ENCODE measurements at regions not wholly inside any gene's neighbourhood (a gene's known extent, or its start where the extent isn't known, plus 50 kb on each side); places are given as distances from the start of the nearest gene placed in this dataset.

DNA sequence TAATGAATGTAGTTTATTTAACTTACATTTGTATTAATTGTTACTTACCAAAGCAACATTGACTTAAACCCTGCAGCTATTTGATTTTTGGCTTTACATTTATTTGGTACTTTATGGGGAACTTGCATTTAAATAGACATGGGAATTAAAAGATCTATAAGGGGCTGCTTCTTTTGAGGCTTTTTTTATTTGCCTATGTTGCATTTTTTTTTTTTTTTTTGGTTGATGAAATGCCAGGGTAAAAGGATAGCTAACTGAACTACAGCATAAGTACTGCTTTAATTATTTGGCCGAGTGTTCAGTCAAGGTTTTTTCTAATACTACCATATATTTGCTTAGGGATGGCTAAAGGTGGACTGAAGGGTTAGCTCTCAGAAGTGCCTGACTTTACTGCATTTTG lies 62.5 kb upstream of the CDH4 start:
- Histone ChIP-seq H3K14ac (ENCODE audit: low read length) (no peak overlapping the region), H4K91ac (ENCODE audit: low read depth, low read length, poor library complexity) (no peak overlapping the region), H3K18ac (ENCODE audit: low read length) (no peak overlapping the region), H4K8ac (ENCODE audit: low read depth, low read length) (no peak overlapping the region), H3K4me2 (ENCODE audit: insufficient read depth, low read length, poor library complexity, severe bottlenecking) (no peak overlapping the region), H3K79me1 (ENCODE audit: low read depth, low read length) (no peaks in the 10 kb centered on the region), H2BK15ac (ENCODE audit: low read length) (no peak overlapping the region), H3K4me3 (ENCODE audit: low read length in 2 of 2) (no peak overlapping the region), H3K27me3 (ENCODE audit: control insufficient read depth in 3 of 3, insufficient read depth in 3 of 3, low read depth in 1 of 3, low read length in 3 of 3) (peaks cover 0 to 20% (median 0%) of the 10 kb centered on the region in 3 experiments), H2BK5ac (ENCODE audit: low read length) (no peak overlapping the region), H3K4ac (ENCODE audit: low read length) (no peak overlapping the region), H2AFZ (ENCODE audit: low read length) (no peak overlapping the region), H3K9ac (ENCODE audit: low read depth, low read length, poor library complexity) (no peak overlapping the region), H2BK120ac (ENCODE audit: low read depth, low read length) (no peak overlapping the region), H3K36me3 (replicated peaks in 1 of 2; ENCODE audit: control insufficient read depth in 2 of 2, insufficient read depth in 2 of 2, low read length in 2 of 2) (no peaks in the 10 kb centered on the region), H3K9me3 (replicated peaks in 1 of 2; ENCODE audit: control insufficient read depth in 2 of 2, insufficient read depth in 1 of 2, low read depth in 1 of 2, low read length in 2 of 2) (peaks cover 0 to 2% of the 10 kb centered on the region in 2 donors), H2AK5ac (ENCODE audit: low read depth, low read length) (no peak overlapping the region), H2BK12ac (ENCODE audit: low read length) (no peak overlapping the region), H3K27ac (replicated peaks; ENCODE audit: low read length) (no peak overlapping the region), H3K4me1 (ENCODE audit: control insufficient read depth in 2 of 2, insufficient read depth in 1 of 2, low read depth in 1 of 2, low read length in 2 of 2) (peaks cover 0 to 3% of the 10 kb centered on the region in 2 donors), H3K23ac (ENCODE audit: low read depth, low read length, poor library complexity) (no peak overlapping the region)
- DNase-seq (ENCODE audit: low spot score), result no peak
- WGBS, 2 donors (ENCODE audit: extremely low coverage in 2 of 2, insufficient read length in 2 of 2, insufficient replicate concordance in 1 of 2), result no CpG with 5 or more reads among the region's 1 CpG

DNA sequence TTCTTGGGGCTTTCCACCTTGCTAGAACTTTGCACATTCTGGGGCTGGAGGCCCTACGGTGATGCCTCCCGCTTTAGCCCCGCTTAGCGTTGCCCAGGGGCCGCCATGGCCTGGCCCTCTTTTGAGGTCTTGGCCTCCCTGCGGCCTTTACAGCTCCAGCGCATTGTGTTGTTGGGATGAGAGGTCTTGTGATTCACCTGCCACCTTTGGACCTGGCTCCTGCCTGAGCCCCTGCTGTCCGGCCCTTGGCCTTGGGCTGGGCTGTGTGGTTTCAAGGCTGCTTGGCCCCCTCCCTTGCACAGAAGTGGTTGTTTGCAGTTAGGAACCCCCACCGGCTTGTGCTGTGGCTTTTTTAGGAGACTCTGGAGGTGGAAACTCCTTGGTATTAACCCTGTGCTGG lies 61.0 kb upstream of the CDH4 start:
- Histone ChIP-seq H3K23ac (ENCODE audit: low read depth, low read length, poor library complexity) (no peak overlapping the region), H2BK120ac (ENCODE audit: low read depth, low read length) (no peak overlapping the region), H3K9me3 (replicated peaks in 1 of 2; ENCODE audit: control insufficient read depth in 2 of 2, insufficient read depth in 1 of 2, low read depth in 1 of 2, low read length in 2 of 2) (peaks cover 0 to 2% of the 10 kb centered on the region in 2 donors), H3K4me3 (ENCODE audit: low read length in 2 of 2) (no peak overlapping the region), H3K27ac (replicated peaks; ENCODE audit: low read length) (no peak overlapping the region), H3K4me2 (ENCODE audit: insufficient read depth, low read length, poor library complexity, severe bottlenecking) (no peak overlapping the region), H4K8ac (ENCODE audit: low read depth, low read length) (no peak overlapping the region), H3K14ac (ENCODE audit: low read length) (no peak overlapping the region), H2BK15ac (ENCODE audit: low read length) (no peak overlapping the region), H2AFZ (ENCODE audit: low read length) (no peak overlapping the region), H3K27me3 (ENCODE audit: control insufficient read depth in 3 of 3, insufficient read depth in 3 of 3, low read depth in 1 of 3, low read length in 3 of 3) (peaks cover 0 to 19% (median 0%) of the 10 kb centered on the region in 3 experiments), H3K18ac (ENCODE audit: low read length) (no peak overlapping the region), H2BK12ac (ENCODE audit: low read length) (no peak overlapping the region), H4K91ac (ENCODE audit: low read depth, low read length, poor library complexity) (no peak overlapping the region), H2AK5ac (ENCODE audit: low read depth, low read length) (no peak overlapping the region), H3K4ac (ENCODE audit: low read length) (no peak overlapping the region), H3K9ac (ENCODE audit: low read depth, low read length, poor library complexity) (no peak overlapping the region), H3K79me1 (ENCODE audit: low read depth, low read length) (no peaks in the 10 kb centered on the region), H2BK5ac (ENCODE audit: low read length) (no peak overlapping the region), H3K4me1 (ENCODE audit: control insufficient read depth in 2 of 2, insufficient read depth in 1 of 2, low read depth in 1 of 2, low read length in 2 of 2) (peaks cover 0 to 3% of the 10 kb centered on the region in 2 donors), H3K36me3 (replicated peaks in 1 of 2; ENCODE audit: control insufficient read depth in 2 of 2, insufficient read depth in 2 of 2, low read length in 2 of 2) (no peaks in the 10 kb centered on the region)
- no peak for DNase-seq (ENCODE audit: low spot score)
- WGBS, 2 donors (ENCODE audit: extremely low coverage in 2 of 2, insufficient read length in 2 of 2, insufficient replicate concordance in 1 of 2), result no CpG with 5 or more reads among the region's 9 CpGs

DNA sequence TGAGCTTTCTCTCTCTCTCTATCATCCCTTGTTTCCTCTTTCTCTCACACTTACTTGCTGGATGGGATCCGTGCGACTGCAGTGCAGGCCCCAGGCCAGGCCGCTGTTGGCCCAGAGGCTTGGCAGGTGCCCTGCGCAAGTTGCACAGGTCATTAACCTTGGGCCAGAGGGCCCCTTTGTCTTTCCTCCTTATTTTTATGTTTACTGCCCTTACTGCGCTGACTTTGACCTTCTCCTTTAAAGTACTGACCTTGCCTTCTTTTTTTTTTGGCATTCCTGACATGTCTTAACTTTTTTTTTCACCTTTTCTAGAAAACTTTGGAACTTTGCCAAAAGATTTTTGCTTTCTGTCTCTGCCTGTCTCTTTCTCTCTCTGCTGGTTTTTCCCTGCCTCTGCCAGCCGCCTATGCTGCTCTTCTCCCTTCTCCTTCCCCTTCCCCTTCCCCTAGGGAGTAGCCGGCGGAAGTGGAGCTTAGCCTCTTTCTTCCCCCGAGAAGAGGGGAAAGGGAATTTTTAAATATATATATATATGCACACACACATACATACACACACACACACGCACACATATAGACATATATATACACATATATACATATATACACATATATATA lies 59.6 kb upstream of the CDH4 start:
- Histone ChIP-seq H3K27me3 (ENCODE audit: control insufficient read depth in 3 of 3, insufficient read depth in 3 of 3, low read depth in 1 of 3, low read length in 3 of 3) (peaks cover 0 to 10% (median 0%) of the 10 kb centered on the region in 3 experiments), H4K8ac (ENCODE audit: low read depth, low read length) (no peak overlapping the region), H3K9me3 (replicated peaks in 1 of 2; ENCODE audit: control insufficient read depth in 2 of 2, insufficient read depth in 1 of 2, low read depth in 1 of 2, low read length in 2 of 2) (peaks cover 0 to 2% of the 10 kb centered on the region in 2 donors), H2AK5ac (ENCODE audit: low read depth, low read length) (no peak overlapping the region), H2BK120ac (ENCODE audit: low read depth, low read length) (no peak overlapping the region), H4K91ac (ENCODE audit: low read depth, low read length, poor library complexity) (no peak overlapping the region), H3K14ac (ENCODE audit: low read length) (no peak overlapping the region), H2BK15ac (ENCODE audit: low read length) (no peak overlapping the region), H3K18ac (ENCODE audit: low read length) (no peak overlapping the region), H3K4me3 (ENCODE audit: low read length in 2 of 2) (no peak overlapping the region), H3K36me3 (replicated peaks in 1 of 2; ENCODE audit: control insufficient read depth in 2 of 2, insufficient read depth in 2 of 2, low read length in 2 of 2) (no peaks in the 10 kb centered on the region), H3K23ac (ENCODE audit: low read depth, low read length, poor library complexity) (no peak overlapping the region), H2BK5ac (ENCODE audit: low read length) (no peak overlapping the region), H2AFZ (ENCODE audit: low read length) (no peak overlapping the region), H3K4me1 (ENCODE audit: control insufficient read depth in 2 of 2, insufficient read depth in 1 of 2, low read depth in 1 of 2, low read length in 2 of 2) (peaks cover 0 to 3% of the 10 kb centered on the region in 2 donors), H2BK12ac (ENCODE audit: low read length) (no peak overlapping the region), H3K4me2 (ENCODE audit: insufficient read depth, low read length, poor library complexity, severe bottlenecking) (no peak overlapping the region), H3K79me1 (ENCODE audit: low read depth, low read length) (no peaks in the 10 kb centered on the region), H3K9ac (ENCODE audit: low read depth, low read length, poor library complexity) (no peak overlapping the region), H3K4ac (ENCODE audit: low read length) (no peak overlapping the region), H3K27ac (replicated peaks; ENCODE audit: low read length) (no peak overlapping the region)
- no peak for DNase-seq (ENCODE audit: low spot score)
- no CpG with 5 or more reads among the region's 10 CpGs for WGBS, 2 donors (ENCODE audit: extremely low coverage in 2 of 2, insufficient read length in 2 of 2, insufficient replicate concordance in 1 of 2)

DNA sequence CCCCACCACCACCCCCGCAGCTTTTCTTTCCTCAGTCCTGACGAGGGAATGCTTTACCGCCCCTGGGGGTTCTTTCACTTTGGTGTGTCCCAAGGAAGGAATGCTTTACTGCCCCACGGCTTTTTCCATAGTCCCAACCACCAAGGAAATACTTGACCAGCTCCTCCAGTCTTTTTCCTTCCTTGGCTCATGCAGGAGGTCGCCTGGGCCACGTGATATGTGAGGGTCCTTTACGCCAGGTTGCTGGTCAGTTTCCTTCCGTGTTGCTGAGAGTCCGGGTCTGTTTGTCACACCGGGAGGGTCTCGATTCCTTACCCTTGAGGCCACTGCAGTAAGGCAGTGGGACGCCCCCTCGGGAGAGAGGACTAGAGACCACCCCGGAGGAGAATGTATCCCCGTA lies 58.9 kb upstream of the CDH4 start:
- DNase-seq (ENCODE audit: low spot score), result no peak
- Histone ChIP-seq H2BK120ac (ENCODE audit: low read depth, low read length) (no peak overlapping the region), H4K8ac (ENCODE audit: low read depth, low read length) (no peak overlapping the region), H3K79me1 (ENCODE audit: low read depth, low read length) (no peaks in the 10 kb centered on the region), H3K27me3 (ENCODE audit: control insufficient read depth in 3 of 3, insufficient read depth in 3 of 3, low read depth in 1 of 3, low read length in 3 of 3) (peaks cover 0 to 7% (median 0%) of the 10 kb centered on the region in 3 experiments), H2AK5ac (ENCODE audit: low read depth, low read length) (no peak overlapping the region), H3K27ac (replicated peaks; ENCODE audit: low read length) (no peak overlapping the region), H3K18ac (ENCODE audit: low read length) (no peak overlapping the region), H3K9me3 (replicated peaks in 1 of 2; ENCODE audit: control insufficient read depth in 2 of 2, insufficient read depth in 1 of 2, low read depth in 1 of 2, low read length in 2 of 2) (peaks cover 0 to 2% of the 10 kb centered on the region in 2 donors), H3K23ac (ENCODE audit: low read depth, low read length, poor library complexity) (no peak overlapping the region), H3K14ac (ENCODE audit: low read length) (no peak overlapping the region), H2BK5ac (ENCODE audit: low read length) (no peak overlapping the region), H2BK15ac (ENCODE audit: low read length) (no peak overlapping the region), H3K36me3 (replicated peaks in 1 of 2; ENCODE audit: control insufficient read depth in 2 of 2, insufficient read depth in 2 of 2, low read length in 2 of 2) (no peaks in the 10 kb centered on the region), H2AFZ (ENCODE audit: low read length) (no peak overlapping the region), H2BK12ac (ENCODE audit: low read length) (no peak overlapping the region), H3K9ac (ENCODE audit: low read depth, low read length, poor library complexity) (no peak overlapping the region), H3K4me2 (ENCODE audit: insufficient read depth, low read length, poor library complexity, severe bottlenecking) (no peak overlapping the region), H3K4me1 (ENCODE audit: control insufficient read depth in 2 of 2, insufficient read depth in 1 of 2, low read depth in 1 of 2, low read length in 2 of 2) (peaks cover 0 to 3% of the 10 kb centered on the region in 2 donors), H3K4me3 (ENCODE audit: low read length in 2 of 2) (no peak overlapping the region), H4K91ac (ENCODE audit: low read depth, low read length, poor library complexity) (no peak overlapping the region), H3K4ac (ENCODE audit: low read length) (no peak overlapping the region)
- WGBS, 2 donors (ENCODE audit: extremely low coverage in 2 of 2, insufficient read length in 2 of 2, insufficient replicate concordance in 1 of 2), result no CpG with 5 or more reads among the region's 15 CpGs

All from neuronal stem cell (in vitro differentiated cells).